T47D (cell line): ENCODE measurements at regions not wholly inside any gene's neighbourhood (a gene's known extent, or its start where the extent isn't known, plus 50 kb on each side); places are given as distances from the start of the nearest gene placed in this dataset.

Experiments
- DNase-seq, 2 experiments: peaks; one replicate each; pipeline versions ENCODE4 v3.0.0 to v3.0.0-alpha.2; 2011 to 2012; ENCODE audit warnings: low read depth in 1 of 2, low spot score in 1 of 2
- JUND ChIP-seq: IDR thresholded peaks from 2 replicates; pipeline ENCODE4 v1.6.1; 2012; ENCODE audit warnings: low read depth
- in situ Hi-C: cut with HindIII; loops from 2 replicates; pipeline ENCODE4 v1.10.0; 2016; ENCODE audit warnings: low sequenced_read_pairs, low pct_unique_long_range_greater_than_20kb

GRCh38 chr11:69418576-69419296 is 62.7 kb upstream of the LINC01488 start:
- no peak for TF ChIP-seq JUND
- DNase-seq = no peak
- in situ Hi-C loops = no loop called here

DNA sequence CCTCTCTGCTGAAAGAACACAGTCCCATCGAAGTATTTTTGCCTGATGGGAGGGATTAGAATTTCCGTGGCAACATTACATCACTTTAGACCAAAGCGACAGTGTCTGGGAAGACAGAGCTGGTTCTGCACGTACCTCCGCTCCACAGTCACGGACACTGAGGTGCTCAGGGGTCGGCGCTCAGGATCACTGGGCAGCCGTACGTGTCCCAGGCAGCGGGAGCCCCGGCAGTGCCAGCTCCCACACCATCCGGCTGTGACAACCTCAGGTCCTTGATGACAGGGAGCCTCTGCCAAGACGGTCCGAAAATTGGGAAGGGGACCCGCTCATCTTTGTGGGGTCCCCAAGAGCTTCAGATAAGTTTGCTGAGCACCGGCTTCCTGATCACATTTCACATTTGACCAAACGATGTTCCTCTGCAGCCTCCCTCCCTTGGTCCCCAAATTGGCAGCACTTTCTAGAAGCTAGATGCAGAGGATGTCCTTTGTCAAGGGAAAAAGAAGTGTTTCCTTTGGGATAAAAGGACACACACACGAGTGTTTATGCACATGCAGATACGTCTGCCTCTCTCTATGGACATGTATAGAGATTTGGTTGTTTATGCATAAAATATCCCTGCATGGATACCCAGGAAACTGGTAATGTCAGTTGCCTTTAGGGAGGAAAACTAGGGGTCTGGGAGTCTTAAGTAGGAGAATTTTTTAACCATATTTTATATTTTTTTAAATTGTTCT is 61.6 kb upstream of the LINC01488 start:
- in situ Hi-C loops = no loop called here
- TF ChIP-seq JUND = no peak
- no peak for DNase-seq

DNA sequence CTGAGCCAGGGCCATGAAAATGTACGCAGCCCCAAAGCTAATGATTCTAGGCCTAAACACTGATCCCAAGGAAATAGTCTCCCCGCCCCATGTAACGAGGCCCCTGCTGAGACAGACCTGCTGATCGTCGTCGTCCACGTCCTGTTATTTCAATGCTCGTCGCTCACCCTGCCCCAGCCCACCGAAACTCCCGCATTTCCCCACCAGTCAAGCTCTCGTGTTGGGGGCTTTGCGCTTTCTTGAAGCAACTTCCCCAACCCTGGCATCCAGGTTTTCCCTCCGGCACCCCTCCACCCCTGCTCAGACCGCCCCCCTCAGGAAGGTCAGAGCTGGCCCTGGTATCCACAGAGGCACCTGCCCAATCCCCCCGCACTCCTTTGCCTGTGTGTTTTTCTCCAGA is 58.8 kb upstream of the LINC01488 start:
- DNase-seq = no peak
- no peak for TF ChIP-seq JUND
- in situ Hi-C loops = no loop called here

- TF ChIP-seq JUND = no peak
- in situ Hi-C loops = no loop called here
Measured at GRCh38 chr11:69423181-69423580, 58.3 kb upstream of the LINC01488 start.

DNA sequence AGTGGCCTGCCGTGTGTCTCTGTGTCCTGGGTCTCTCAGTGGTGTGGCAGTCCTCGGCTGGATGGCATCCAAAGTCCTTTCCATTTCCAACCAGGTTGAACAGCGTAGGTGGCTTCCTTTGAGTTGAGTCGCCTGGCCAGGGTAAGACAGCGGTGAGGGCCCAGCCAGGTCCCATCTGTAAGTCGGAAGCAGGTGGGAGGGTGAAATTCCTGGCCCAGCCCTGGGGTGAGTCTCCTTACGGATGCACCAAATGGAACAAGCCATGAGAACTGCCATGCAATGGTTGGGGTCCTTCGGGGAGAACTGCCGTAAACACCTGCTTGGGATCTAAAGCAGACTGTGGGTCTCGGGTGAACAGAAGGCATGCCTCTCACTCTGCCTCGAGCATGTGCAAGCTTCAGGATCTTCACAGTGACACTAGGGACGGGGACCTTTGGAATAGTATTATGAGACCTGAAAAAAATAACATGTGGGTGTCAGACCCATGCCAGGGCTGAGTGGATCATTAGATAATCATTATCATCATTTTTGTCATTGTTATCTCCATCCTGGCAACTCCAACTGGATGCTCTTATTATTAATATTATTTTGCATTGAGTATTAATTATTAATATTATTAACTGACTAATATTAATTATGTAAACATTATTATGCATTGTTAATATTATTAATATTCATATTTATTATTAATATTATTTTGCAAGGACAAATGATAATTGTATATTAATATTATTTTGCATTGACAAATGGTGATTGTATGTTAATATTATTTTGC is 57.7 kb upstream of the LINC01488 start:
- DNase-seq = no peak
- no peak for TF ChIP-seq JUND
- in situ Hi-C loops = no loop called here

More at GRCh38 chr11:69423181-69423580, 58.3 kb upstream of the LINC01488 start:
- DNase-seq = no peak

GRCh38 chr11:69424748-69425147 is 56.7 kb upstream of the LINC01488 start:
- DNase-seq = no peak
- in situ Hi-C loops = no loop called here
- TF ChIP-seq JUND = no peak

DNA sequence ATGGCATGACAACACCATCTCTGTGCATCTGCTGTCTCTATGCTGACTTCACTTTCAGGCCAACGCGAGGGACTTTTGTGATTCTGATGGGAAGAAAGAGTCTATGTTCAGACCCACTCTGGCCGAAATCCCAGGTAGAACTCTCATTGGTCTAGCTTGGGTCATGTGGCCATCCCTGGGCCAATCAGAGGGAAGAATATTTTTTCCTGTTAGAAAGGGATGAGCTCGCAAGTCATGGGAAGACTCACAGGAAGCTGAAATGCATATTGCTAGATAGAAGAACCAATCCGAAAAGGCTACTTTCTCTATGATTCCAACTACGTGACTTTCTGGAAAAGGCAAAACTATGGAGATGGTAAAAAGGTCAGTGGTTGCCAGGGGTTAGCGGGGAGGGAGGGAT is 56.0 kb upstream of the LINC01488 start:
- TF ChIP-seq JUND = no peak
- no peak for DNase-seq
- in situ Hi-C loops = no loop called here

DNA sequence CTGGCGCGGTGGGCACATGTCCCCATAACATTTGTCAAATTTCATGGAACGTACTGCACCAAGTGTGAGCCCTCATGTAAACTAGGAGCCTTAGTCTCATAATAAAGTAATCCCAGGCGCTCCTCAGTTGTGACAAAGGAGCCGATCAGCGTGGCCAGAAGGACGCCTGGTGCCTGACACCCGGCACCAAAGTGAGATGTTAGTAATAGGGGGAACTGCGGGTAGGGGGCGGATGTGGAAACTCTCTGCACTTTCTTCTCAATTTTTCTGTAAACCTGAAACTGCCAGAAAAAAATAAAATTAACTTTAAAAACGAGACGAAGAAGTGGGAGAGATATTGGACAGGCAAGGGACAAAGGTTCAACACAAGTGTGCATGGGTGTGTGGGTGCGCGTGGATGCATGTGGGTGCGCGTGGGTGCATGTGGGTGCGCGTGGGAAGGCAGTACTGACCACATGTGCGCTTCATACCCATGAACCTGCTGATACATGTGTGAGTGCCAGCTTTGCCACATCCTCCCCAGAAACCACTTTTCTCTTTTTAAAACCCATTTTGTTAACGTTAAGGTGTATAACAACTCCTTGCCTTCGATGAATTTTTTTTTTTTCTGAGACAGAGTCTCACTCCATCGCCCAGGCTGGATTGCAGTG is 55.4 kb upstream of the LINC01488 start:
- in situ Hi-C loops = no loop called here
- no peak for DNase-seq
- TF ChIP-seq JUND = no peak

- in situ Hi-C loops = no loop called here
- DNase-seq = no peak
- no peak for TF ChIP-seq JUND
Measured at GRCh38 chr11:69427337-69427736, 54.1 kb upstream of the LINC01488 start.

DNA sequence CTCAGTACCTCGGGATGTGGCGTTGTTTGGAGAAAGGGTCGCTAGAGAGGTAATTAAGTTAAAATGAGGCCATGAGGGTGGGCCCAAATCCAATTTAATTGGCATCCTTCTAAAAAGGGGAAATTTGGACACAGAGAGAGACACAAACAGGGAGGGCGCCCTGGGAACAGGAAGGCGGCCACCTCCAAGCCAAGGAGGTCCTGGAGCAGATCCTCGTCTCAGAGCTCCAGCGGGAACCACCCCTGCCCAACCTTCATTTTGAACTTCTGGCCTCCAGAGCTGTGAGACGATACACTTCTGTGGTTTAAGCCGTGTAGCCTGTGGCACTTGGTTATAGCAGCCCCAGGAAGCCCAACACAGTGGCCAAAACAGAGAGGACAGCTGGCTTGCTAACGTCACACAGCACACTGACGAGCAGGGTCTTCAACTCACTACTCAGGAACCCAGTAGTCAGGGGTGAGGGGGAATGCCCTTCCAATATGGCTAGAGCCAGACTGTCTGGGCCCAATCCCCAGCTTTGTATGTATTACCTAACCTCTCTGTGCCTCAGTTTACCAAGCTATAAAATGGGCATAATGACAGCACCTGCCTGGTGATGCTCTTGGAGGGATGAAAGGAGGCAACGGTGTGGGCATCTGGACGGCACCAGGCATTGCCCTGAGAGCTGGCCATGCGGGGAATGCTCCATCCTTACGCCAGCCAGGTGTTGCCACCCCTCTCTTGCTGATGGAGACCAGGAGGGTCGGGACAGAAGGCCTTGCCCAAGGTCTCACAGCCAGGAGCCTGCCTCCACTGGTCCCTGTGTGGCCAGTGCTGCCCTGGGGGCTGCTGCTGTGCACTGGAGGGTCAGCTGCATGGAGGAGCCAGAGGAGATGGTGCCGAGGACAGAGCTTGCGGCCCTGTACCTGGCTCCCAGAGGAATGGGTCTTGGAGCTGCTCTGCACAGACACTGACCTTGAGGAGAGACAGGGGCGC is 53.3 kb upstream of the LINC01488 start:
- no peak for TF ChIP-seq JUND
- in situ Hi-C loops = no loop called here
- no peak for DNase-seq

DNA sequence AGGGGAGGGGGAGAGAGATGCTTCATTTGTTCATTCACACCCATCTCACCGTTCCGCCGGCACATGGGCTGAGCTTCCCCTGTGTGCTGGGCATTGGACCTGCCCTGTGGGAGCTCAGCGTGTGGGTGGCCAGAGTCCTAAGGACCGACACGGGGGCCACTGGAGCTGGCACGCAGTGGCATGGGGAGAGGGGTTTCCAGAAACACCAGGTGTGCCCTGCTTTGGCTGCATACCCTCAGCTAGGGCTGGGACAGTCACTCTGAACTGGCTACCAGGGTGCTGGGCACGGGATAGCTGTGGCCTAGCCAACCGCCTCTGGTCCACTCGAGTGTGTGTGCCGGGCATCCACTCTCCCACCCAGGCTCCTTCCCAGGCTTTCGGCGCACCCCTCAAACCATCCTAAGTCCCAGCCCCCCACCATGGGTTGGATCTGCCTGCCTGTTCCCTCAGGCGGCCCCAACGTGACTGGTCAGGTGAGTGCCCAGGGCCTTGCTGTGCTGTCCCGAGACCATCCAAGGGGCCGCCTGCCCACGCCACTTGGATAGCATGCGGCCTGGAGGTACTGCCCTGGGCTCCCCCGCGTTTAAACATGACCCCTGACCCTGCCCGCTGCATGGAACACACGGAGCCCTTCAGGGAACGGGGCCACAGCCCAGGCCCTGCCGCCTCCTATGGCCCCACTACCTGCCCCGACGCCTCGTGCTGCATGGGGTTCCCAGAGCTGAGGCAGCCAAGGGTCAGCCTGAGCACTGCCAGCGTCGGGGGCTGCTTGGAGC is 51.6 kb upstream of the LINC01488 start:
- in situ Hi-C loops = no loop called here
- TF ChIP-seq JUND = no peak
- DNase-seq = no peak
